CD14-positive monocyte (primary cell): ENCODE measurements at regions not wholly inside any gene's neighbourhood (a gene's known extent, or its start where the extent isn't known, plus 50 kb on each side); places are given as distances from the start of the nearest gene placed in this dataset.

Source experiments
- DNase-seq, 3 donors: peaks; one replicate each; pipeline ENCODE4 v3.0.0-alpha.2; 2011 to 2022
- H2AFZ ChIP-seq: 2 replicates; pipeline ENCODE4 v1.6.0; 2012; ENCODE audit warnings: mild to moderate bottlenecking, low read depth, low read length, inconsistent platforms; ENCODE audit not compliant: insufficient read depth, poor library complexity, severe bottlenecking
- H3K27ac ChIP-seq, 2 donors: 1 replicate in 1 of 2; 2 replicates in 1 of 2; pipeline ENCODE4 v1.5.1; 2012 to 2013; ENCODE audit warnings: low read length in 2 of 2, control low read depth in 1 of 2, inconsistent platforms in 1 of 2, low read depth in 1 of 2, mild to moderate bottlenecking in 1 of 2
- H3K27me3 ChIP-seq, 2 donors: one replicate each; pipeline versions ENCODE4 v1.6.0 to v1.6.1; 2011 to 2013; ENCODE audit warnings: low read length in 2 of 2; ENCODE audit not compliant: control insufficient read depth in 2 of 2, insufficient read depth in 2 of 2
- H3K36me3 ChIP-seq, 2 donors: replicated peaks in 1 of 2; 1 replicate in 1 of 2; 2 replicates in 1 of 2; pipeline versions ENCODE4 v1.5.1 to v1.6.1; 2012 to 2013; ENCODE audit warnings: low read length in 2 of 2, control low read depth in 1 of 2, inconsistent platforms in 1 of 2, mild to moderate bottlenecking in 1 of 2; ENCODE audit not compliant: insufficient read depth in 2 of 2, control insufficient read depth in 1 of 2
- H3K4me1 ChIP-seq, 2 donors: 1 replicate in 1 of 2; 2 replicates in 1 of 2; pipeline versions ENCODE4 v1.5.1 to v1.6.1; 2012 to 2013; ENCODE audit warnings: low read length in 2 of 2, control low read depth in 1 of 2, inconsistent platforms in 1 of 2, mild to moderate bottlenecking in 1 of 2, moderate library complexity in 1 of 2; ENCODE audit not compliant: insufficient read depth in 2 of 2, control insufficient read depth in 1 of 2
- H3K4me2 ChIP-seq: replicated peaks from 2 replicates; pipeline ENCODE3; 2012; ENCODE audit warnings: low read length, moderate library complexity, mild to moderate bottlenecking; ENCODE audit not compliant: poor library complexity, severe bottlenecking; ENCODE audit errors: extremely low read depth
- H3K4me3 ChIP-seq, 3 experiments: fragments of 200-600 bp in 1 of 3; sonication (generic) in 1 of 3; replicated peaks in 1 of 3; 1 replicate in 2 of 3; 2 replicates in 1 of 3; pipeline ENCODE4 v1.5.1; 2011 to 2013; ENCODE audit warnings: low read length in 3 of 3, mild to moderate bottlenecking in 3 of 3, control low read depth in 2 of 3, low read depth in 2 of 3, inconsistent platforms in 1 of 3, moderate library complexity in 1 of 3
- H3K79me2 ChIP-seq: 2 replicates; pipeline ENCODE4 v1.6.0; 2012; ENCODE audit warnings: mild to moderate bottlenecking, control low read depth, inconsistent platforms, low read length, moderate library complexity; ENCODE audit not compliant: insufficient read depth
- H3K9ac ChIP-seq: 2 replicates; pipeline ENCODE4 v1.6.0; 2017; ENCODE audit warnings: low read length, mild to moderate bottlenecking; ENCODE audit not compliant: insufficient read depth, poor library complexity, severe bottlenecking
- H3K9me3 ChIP-seq, 2 donors: replicated peaks in 1 of 2; 1 replicate in 1 of 2; 2 replicates in 1 of 2; pipeline versions ENCODE4 v1.5.1 to v1.6.1; 2012 to 2013; ENCODE audit warnings: low read length in 2 of 2, control low read depth in 1 of 2; ENCODE audit not compliant: control insufficient read depth in 1 of 2, insufficient read depth in 1 of 2
- H4K20me1 ChIP-seq: 2 replicates; pipeline ENCODE4 v1.6.0; 2012; ENCODE audit warnings: mild to moderate bottlenecking, low read length, control low read depth, moderate library complexity; ENCODE audit not compliant: insufficient read depth
- H3K27ac Mint-ChIP-seq, 7 donors: one replicate each; pipeline ENCODE4 v1.8.0; 2020; ENCODE audit warnings: mild to moderate bottlenecking in 7 of 7, mixed read lengths in 7 of 7, moderate library complexity in 6 of 7, inconsistent platforms in 2 of 7
- H3K27me3 Mint-ChIP-seq, 3 donors: one replicate each; pipeline ENCODE4 v1.8.0; 2021 to 2022; ENCODE audit warnings: low read depth in 3 of 3, mild to moderate bottlenecking in 3 of 3, mixed read lengths in 3 of 3, moderate library complexity in 3 of 3, inconsistent platforms in 1 of 3
- H3K36me3 Mint-ChIP-seq, 2 donors: one replicate each; pipeline ENCODE4 v1.8.0; 2020; ENCODE audit warnings: mixed read lengths in 2 of 2, inconsistent platforms in 1 of 2, mild to moderate bottlenecking in 1 of 2
- H3K4me1 Mint-ChIP-seq: one replicate; pipeline ENCODE4 v1.8.0; 2020; ENCODE audit warnings: mild to moderate bottlenecking, mixed read lengths
- H3K4me3 Mint-ChIP-seq, 2 donors: one replicate each; pipeline ENCODE4 v1.8.0; 2020; ENCODE audit warnings: mild to moderate bottlenecking in 2 of 2, mixed read lengths in 2 of 2, moderate library complexity in 1 of 2
- H3K9me3 Mint-ChIP-seq, 7 donors: one replicate each; pipeline ENCODE4 v1.8.0; 2020 to 2022; ENCODE audit warnings: mixed read lengths in 7 of 7, mild to moderate bottlenecking in 6 of 7, moderate library complexity in 6 of 7, inconsistent platforms in 2 of 7
- CTCF ChIP-seq: fragments of 200-600 bp; IDR thresholded peaks from one replicate; pipeline ENCODE4 v1.8.0; 2022; ENCODE audit warnings: antibody characterized with exemption, mild to moderate bottlenecking
- WGBS: methylation state at CpG from one replicate; pipeline ENCODE4 v1.1.5; 2013; ENCODE audit warnings: missing lambda C conversion rate; ENCODE audit not compliant: insufficient coverage; 5-methylcytosine and 5-hydroxymethylcytosine counted together
- intact Hi-C, 2 donors: fragments of 100-400 bp; cut with micrococcal nuclease; formaldehyde crosslinking; loops; one replicate each; pipeline versions ENCODE4 v1.15.0 to v1.15.1; 2023

GRCh38 chr4:83207497-83208101 is 77.0 kb downstream of the COQ2 start:
- Histone ChIP-seq H4K20me1 (no peaks in the 10 kb centered on the region), H2AFZ (no peak overlapping the region), H3K4me2 (no peak overlapping the region), H3K9ac (no peak overlapping the region), H3K9me3 (no peaks in the 10 kb centered on the region), H3K36me3 (no peaks in the 10 kb centered on the region), H3K79me2 (no peaks in the 10 kb centered on the region), H3K4me3 (no peak overlapping the region), H3K4me1 (peaks cover 32 to 40% of the 10 kb centered on the region in 2 donors), H3K27me3 (no peaks in the 10 kb centered on the region), H3K27ac (no peak overlapping the region)
- peaks cover 0 to 6% (median 0%) of the 10 kb centered on the region in 7 donors for H3K9me3 Mint-ChIP-seq
- TF ChIP-seq CTCF = no peak
- DNase-seq = no peak
- H3K4me3 Mint-ChIP-seq = no peak overlapping the region
- intact Hi-C loops = no loop called here
- 88% methylated on average over 4 of the region's 6 CpGs for WGBS
- H3K4me1 Mint-ChIP-seq = peaks cover 41% of the 10 kb centered on the region
- H3K27ac Mint-ChIP-seq = no peak overlapping the region
- peaks cover 0 to 3% (median 0%) of the 10 kb centered on the region in 3 donors for H3K27me3 Mint-ChIP-seq
- peaks cover 5 to 7% of the 10 kb centered on the region in 2 donors for H3K36me3 Mint-ChIP-seq

- Histone ChIP-seq H3K79me2 (no peaks in the 10 kb centered on the region), H3K9ac (no peak overlapping the region), H3K4me3 (no peak overlapping the region), H3K27me3 (no peaks in the 10 kb centered on the region), H3K9me3 (no peaks in the 10 kb centered on the region), H3K36me3 (no peaks in the 10 kb centered on the region), H3K4me2 (no peak overlapping the region), H3K4me1 (peaks cover 24 to 29% of the 10 kb centered on the region in 2 donors), H2AFZ (no peak overlapping the region), H3K27ac (no peak overlapping the region), H4K20me1 (no peaks in the 10 kb centered on the region)
- Mint-ChIP-seq H3K9me3 (peaks cover 0 to 6% (median 0%) of the 10 kb centered on the region in 7 donors), H3K4me3 (no peak overlapping the region), H3K27ac (no peak overlapping the region), H3K4me1 (peaks cover 27% of the 10 kb centered on the region), H3K27me3 (peaks cover 0 to 3% (median 0%) of the 10 kb centered on the region in 3 donors), H3K36me3 (peaks cover 7% of the 10 kb centered on the region in 2 donors)
- no peak for DNase-seq
- intact Hi-C loops = no loop called here
- TF ChIP-seq CTCF = no peak
- WGBS = 5% methylated on average over 2 of the region's 2 CpGs
These were observed 78.8 kb downstream of the COQ2 start for GRCh38 chr4:83205760-83206159.
